Upper lobe of left lung (tissue), 6 donors: ENCODE measurements at regions not wholly inside any gene's neighbourhood (a gene's known extent, or its start where the extent isn't known, plus 50 kb on each side); places are given as distances from the start of the nearest gene placed in this dataset.

Experiments used
- ATAC-seq, 2 donors: fragments of 200-7000 bp; cut with Tn5 transposase; one replicate each; pipeline ENCODE4 v1.9.1; 2022; ENCODE audit warnings: mild to moderate bottlenecking in 2 of 2, moderate library complexity in 2 of 2; ENCODE audit not compliant: low FRiP score in 2 of 2
- DNase-seq, 2 donors: peaks; one replicate each; pipeline ENCODE4 v3.0.0-alpha.2; 2019 to 2020
- H3K27ac ChIP-seq, 4 donors: fragments of 200-600 bp; sonication (generic); one replicate each; pipeline ENCODE4 v1.5.1; 2016 to 2019
- H3K27me3 ChIP-seq, 4 donors: fragments of 200-600 bp; sonication (generic); one replicate each; pipeline ENCODE4 v1.5.1; 2017 to 2019
- H3K36me3 ChIP-seq, 4 donors: fragments of 200-600 bp; sonication (generic); one replicate each; pipeline ENCODE4 v1.5.1; 2016 to 2019
- H3K4me1 ChIP-seq, 4 donors: fragments of 200-600 bp; sonication (generic); one replicate each; pipeline ENCODE4 v1.5.1; 2018 to 2019
- H3K4me3 ChIP-seq, 4 donors: fragments of 200-600 bp; sonication (generic); one replicate each; pipeline ENCODE4 v1.5.1; 2017 to 2019; ENCODE audit warnings: mild to moderate bottlenecking in 2 of 4, moderate library complexity in 1 of 4
- H3K9me3 ChIP-seq, 4 donors: fragments of 200-600 bp; sonication (generic); one replicate each; pipeline ENCODE4 v1.5.1; 2018 to 2019
- CTCF ChIP-seq, 6 experiments: fragments of 450-650 bp in 4 of 6; fragments of 200-600 bp in 2 of 6; sonication (generic) in 2 of 6; IDR thresholded peaks; one replicate each; pipeline ENCODE4 v1.5.1; 2016 to 2019; ENCODE audit warnings: antibody characterized with exemption in 6 of 6
- EP300 ChIP-seq, 4 donors: sonication (generic); formaldehyde crosslinking; IDR thresholded peaks; one replicate each; pipeline ENCODE4 v1.5.1; 2017; ENCODE audit warnings: antibody characterized with exemption in 4 of 4, control low read depth in 2 of 4
- POLR2A ChIP-seq, 4 donors: fragments of 450-650 bp; IDR thresholded peaks; one replicate each; pipeline ENCODE4 v1.5.1; 2016 to 2017; ENCODE audit warnings: antibody characterized with exemption in 4 of 4, mild to moderate bottlenecking in 2 of 4
- POLR2AphosphoS5 ChIP-seq, 2 donors: sonication (generic); formaldehyde crosslinking; IDR thresholded peaks; one replicate each; pipeline ENCODE4 v1.5.1; 2017; ENCODE audit warnings: antibody characterized with exemption in 2 of 2
- WGBS, 2 donors: methylation state at CpG; one replicate each; pipeline ENCODE4 v1.1.5; 2017 to 2018; 5-methylcytosine and 5-hydroxymethylcytosine counted together
- donor health status: DM: no; HTN: no; CAD: no; lungs with moderate emphysema.
- donor health status: DM: no; HTN: yes; CAD: no; lungs with severe emphysema.

- Histone ChIP-seq H3K27me3 (no peaks in the 10 kb centered on the region), H3K4me1 (no peaks in the 10 kb centered on the region), H3K4me3 (no peak overlapping the region), H3K27ac (no peak overlapping the region), H3K36me3 (no peaks in the 10 kb centered on the region), H3K9me3 (peaks cover 0 to 19% (median 17%) of the 10 kb centered on the region in 4 donors)
- ATAC-seq (no peak), DNase-seq (no peak)
- 84 to 96% methylated on average over 4 of the region's 4 CpGs for WGBS, 2 donors
- no peak for TF ChIP-seq EP300 (IDR thresholded peaks at IDR 0.05)
- no peak for TF ChIP-seq POLR2AphosphoS5 (IDR thresholded peaks at IDR 0.05)
- TF ChIP-seq POLR2A (IDR thresholded peaks at IDR 0.05), result no peak
- TF ChIP-seq CTCF (IDR thresholded peaks at IDR 0.05), result no peak
Observed at GRCh38 chr22:26821854-26822253, 164.5 kb downstream of the MIAT start.

GRCh38 chr22:26822313-26822712, 164.9 kb downstream of the MIAT start:
- H3K27me3 ChIP-seq, result no peaks in the 10 kb centered on the region
- no peak for TF ChIP-seq EP300 (IDR thresholded peaks at IDR 0.05)
- no peak for TF ChIP-seq CTCF (IDR thresholded peaks at IDR 0.05)
- TF ChIP-seq POLR2A (IDR thresholded peaks at IDR 0.05), result no peak
- TF ChIP-seq POLR2AphosphoS5 (IDR thresholded peaks at IDR 0.05), result no peak
- H3K27ac ChIP-seq, result no peak overlapping the region
- DNase-seq, result no peak
- no peak for ATAC-seq
- H3K4me3 ChIP-seq, result no peak overlapping the region
- peaks cover 0 to 17% (median 15%) of the 10 kb centered on the region in 4 donors for H3K9me3 ChIP-seq
- no peaks in the 10 kb centered on the region for H3K36me3 ChIP-seq
- H3K4me1 ChIP-seq, result no peaks in the 10 kb centered on the region
- WGBS, 2 donors, result 53 to 69% methylated on average over 2 of the region's 2 CpGs

GRCh38 chr22:26823966-26824365, 166.6 kb downstream of the MIAT start:
- H3K9me3 ChIP-seq, result peaks cover 0 to under 1% (median 0%) of the 10 kb centered on the region in 4 donors
- ATAC-seq, result no peak
- no peak overlapping the region for H3K4me3 ChIP-seq
- TF ChIP-seq EP300 (IDR thresholded peaks at IDR 0.05) (no peak), CTCF (IDR thresholded peaks at IDR 0.05) (no peak), POLR2A (IDR thresholded peaks at IDR 0.05) (no peak), POLR2AphosphoS5 (IDR thresholded peaks at IDR 0.05) (no peak)
- no peaks in the 10 kb centered on the region for H3K27me3 ChIP-seq
- DNase-seq, result no peak
- 92 to 95% methylated on average over 6 of the region's 6 CpGs for WGBS, 2 donors
- H3K27ac ChIP-seq, result no peak overlapping the region
- H3K36me3 ChIP-seq, result no peaks in the 10 kb centered on the region
- H3K4me1 ChIP-seq, result no peaks in the 10 kb centered on the region

GRCh38 chr22:26825960-26826935, 168.9 kb downstream of the MIAT start:
- no peaks in the 10 kb centered on the region for H3K27me3 ChIP-seq
- H3K4me3 ChIP-seq, result no peak overlapping the region
- 67 to 73% methylated on average over 9 to 10 of the region's 10 CpGs for WGBS, 2 donors
- H3K4me1 ChIP-seq, result no peaks in the 10 kb centered on the region
- H3K27ac ChIP-seq, result no peak overlapping the region
- no peak for ATAC-seq
- TF ChIP-seq EP300 (IDR thresholded peaks at IDR 0.05) (no peak), POLR2A (IDR thresholded peaks at IDR 0.05) (no peak), POLR2AphosphoS5 (IDR thresholded peaks at IDR 0.05) (no peak), CTCF (IDR thresholded peaks at IDR 0.05) (no peak)
- no peaks in the 10 kb centered on the region for H3K36me3 ChIP-seq
- no peaks in the 10 kb centered on the region for H3K9me3 ChIP-seq
- DNase-seq, result no peak
